ENCODE measurements at regions not wholly inside any gene's neighbourhood (a gene's known extent, or its start where the extent isn't known, plus 50 kb on each side); places are given as distances from the start of the nearest gene placed in this dataset.

DNA sequence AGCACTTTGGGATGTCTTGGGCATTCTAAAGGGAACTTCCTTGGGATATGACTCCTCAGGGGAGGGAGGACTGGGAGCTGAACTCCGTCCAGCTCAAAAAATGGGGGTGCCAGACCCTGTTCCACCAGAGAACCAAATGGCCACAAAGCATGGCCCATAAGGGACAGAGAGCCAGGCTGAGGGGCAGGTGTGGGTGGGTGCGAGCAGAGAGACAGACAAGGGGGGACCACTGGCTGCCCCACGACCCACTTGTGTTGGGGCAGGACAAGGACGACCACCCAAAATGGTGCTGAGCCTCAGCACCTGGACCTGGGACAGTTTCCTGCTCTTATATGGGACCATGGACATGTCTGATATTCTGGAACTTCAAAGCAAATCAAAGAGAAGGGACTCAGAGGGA lies 148.2 kb upstream of the MLN start:
- DNase-seq (ENCODE audit: low spot score) (no peak), ATAC-seq (ENCODE audit: low read depth) (no peak)
- Histone ChIP-seq H3K4me1 (ENCODE audit: insufficient read depth, poor library complexity, severe bottlenecking) (no peaks in the 10 kb centered on the region), H3K36me3 (ENCODE audit: low read depth) (no peaks in the 10 kb centered on the region), H3K9me3 (ENCODE audit: severe bottlenecking) (no peaks in the 10 kb centered on the region), H3K27ac (ENCODE audit: poor library complexity, severe bottlenecking) (no peak overlapping the region), H3K27me3 (ENCODE audit: insufficient read depth, poor library complexity, severe bottlenecking) (no peaks in the 10 kb centered on the region), H3K4me3 (ENCODE audit: severe bottlenecking) (no peak overlapping the region)
- TF ChIP-seq, protein P1, sequence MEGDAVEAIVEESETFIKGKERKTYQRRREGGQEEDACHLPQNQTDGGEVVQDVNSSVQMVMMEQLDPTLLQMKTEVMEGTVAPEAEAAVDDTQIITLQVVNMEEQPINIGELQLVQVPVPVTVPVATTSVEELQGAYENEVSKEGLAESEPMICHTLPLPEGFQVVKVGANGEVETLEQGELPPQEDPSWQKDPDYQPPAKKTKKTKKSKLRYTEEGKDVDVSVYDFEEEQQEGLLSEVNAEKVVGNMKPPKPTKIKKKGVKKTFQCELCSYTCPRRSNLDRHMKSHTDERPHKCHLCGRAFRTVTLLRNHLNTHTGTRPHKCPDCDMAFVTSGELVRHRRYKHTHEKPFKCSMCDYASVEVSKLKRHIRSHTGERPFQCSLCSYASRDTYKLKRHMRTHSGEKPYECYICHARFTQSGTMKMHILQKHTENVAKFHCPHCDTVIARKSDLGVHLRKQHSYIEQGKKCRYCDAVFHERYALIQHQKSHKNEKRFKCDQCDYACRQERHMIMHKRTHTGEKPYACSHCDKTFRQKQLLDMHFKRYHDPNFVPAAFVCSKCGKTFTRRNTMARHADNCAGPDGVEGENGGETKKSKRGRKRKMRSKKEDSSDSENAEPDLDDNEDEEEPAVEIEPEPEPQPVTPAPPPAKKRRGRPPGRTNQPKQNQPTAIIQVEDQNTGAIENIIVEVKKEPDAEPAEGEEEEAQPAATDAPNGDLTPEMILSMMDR (IDR thresholded peaks at IDR 0.05; ENCODE audit: poor library complexity, severe bottlenecking): no peak

DNA sequence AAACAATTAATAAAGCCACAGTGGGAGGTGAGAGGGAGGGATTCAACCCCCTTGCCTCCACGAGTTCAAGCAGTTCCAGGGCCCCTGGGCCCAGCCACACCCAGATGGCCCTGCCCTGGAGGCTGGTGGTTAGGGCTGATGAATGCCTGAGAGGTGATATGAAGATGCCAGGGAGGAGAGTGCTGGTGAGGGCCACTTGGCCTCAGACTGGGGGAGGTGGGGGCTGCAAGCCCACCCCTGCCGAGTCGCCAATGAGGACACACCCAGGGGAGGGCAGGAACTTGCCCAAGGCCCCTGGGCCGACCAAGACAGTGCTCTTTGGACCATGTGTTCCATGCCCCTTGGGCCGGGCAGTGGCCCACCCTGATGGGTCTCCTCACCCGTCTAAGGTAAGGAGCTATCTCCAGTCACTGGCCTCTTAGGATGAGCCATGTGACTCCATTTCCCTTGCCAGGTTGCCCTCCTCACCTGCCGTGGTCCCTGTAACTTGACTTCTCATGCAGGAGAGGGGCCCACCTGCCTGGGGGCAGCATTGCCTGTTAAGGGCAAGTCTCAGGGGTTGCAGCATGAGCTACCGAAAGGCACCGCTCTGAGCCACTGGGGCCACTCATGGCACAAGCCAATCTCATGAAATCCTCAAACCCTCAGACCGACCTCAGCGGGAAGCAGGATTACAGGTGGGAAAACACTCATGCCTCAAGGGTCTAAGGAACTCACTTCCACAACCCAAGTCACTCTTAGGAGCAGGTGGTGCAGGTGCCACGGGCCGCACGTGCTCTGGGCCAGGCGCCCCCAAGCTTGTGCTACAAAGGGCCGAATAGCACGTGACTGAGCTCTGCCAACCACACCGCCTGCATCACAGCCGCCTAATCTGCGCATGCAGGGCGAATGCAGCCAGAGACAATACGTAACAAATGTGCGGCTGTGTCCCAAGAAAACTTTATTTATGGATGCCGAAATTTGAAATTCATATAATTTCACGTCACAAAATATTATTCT lies 147.4 kb upstream of the MLN start:
- ATAC-seq (ENCODE audit: low read depth): no peak
- Histone ChIP-seq H3K9me3 (ENCODE audit: severe bottlenecking) (no peaks in the 10 kb centered on the region), H3K4me1 (ENCODE audit: insufficient read depth, poor library complexity, severe bottlenecking) (no peaks in the 10 kb centered on the region), H3K27ac (ENCODE audit: poor library complexity, severe bottlenecking) (no peak overlapping the region), H3K4me3 (ENCODE audit: severe bottlenecking) (no peak overlapping the region), H3K27me3 (ENCODE audit: insufficient read depth, poor library complexity, severe bottlenecking) (no peaks in the 10 kb centered on the region), H3K36me3 (ENCODE audit: low read depth) (no peaks in the 10 kb centered on the region)
- TF ChIP-seq, protein P1 (IDR thresholded peaks at IDR 0.05; ENCODE audit: poor library complexity, severe bottlenecking): no peak
- no peak for DNase-seq (ENCODE audit: low spot score)

- TF ChIP-seq, protein P1 (IDR thresholded peaks at IDR 0.05; ENCODE audit: poor library complexity, severe bottlenecking): no peak
- no peak overlapping the region for H3K4me3 ChIP-seq (ENCODE audit: severe bottlenecking)
- no peak overlapping the region for H3K27ac ChIP-seq (ENCODE audit: poor library complexity, severe bottlenecking)
- ATAC-seq (ENCODE audit: low read depth): no peak
- no peaks in the 10 kb centered on the region for H3K36me3 ChIP-seq (ENCODE audit: low read depth)
- no peak for DNase-seq (ENCODE audit: low spot score)
- no peaks in the 10 kb centered on the region for H3K4me1 ChIP-seq (ENCODE audit: insufficient read depth, poor library complexity, severe bottlenecking)
- no peaks in the 10 kb centered on the region for H3K27me3 ChIP-seq (ENCODE audit: insufficient read depth, poor library complexity, severe bottlenecking)
- no peaks in the 10 kb centered on the region for H3K9me3 ChIP-seq (ENCODE audit: severe bottlenecking)
Measured at GRCh38 chr6:33950472-33950881, 146.7 kb upstream of the MLN start.

- DNase-seq (ENCODE audit: low spot score) (no peak), ATAC-seq (ENCODE audit: low read depth) (no peak)
- TF ChIP-seq, protein P1 (IDR thresholded peaks at IDR 0.05; ENCODE audit: poor library complexity, severe bottlenecking): no peak
- no peaks in the 10 kb centered on the region for H3K9me3 ChIP-seq (ENCODE audit: severe bottlenecking)
- no peaks in the 10 kb centered on the region for H3K36me3 ChIP-seq (ENCODE audit: low read depth)
- H3K4me1 ChIP-seq (ENCODE audit: insufficient read depth, poor library complexity, severe bottlenecking): no peaks in the 10 kb centered on the region
- no peaks in the 10 kb centered on the region for H3K27me3 ChIP-seq (ENCODE audit: insufficient read depth, poor library complexity, severe bottlenecking)
- no peak overlapping the region for H3K27ac ChIP-seq (ENCODE audit: poor library complexity, severe bottlenecking)
- no peak overlapping the region for H3K4me3 ChIP-seq (ENCODE audit: severe bottlenecking)
Measured at GRCh38 chr6:33949877-33950435, 146.2 kb upstream of the MLN start.

Data from RWPE2 (cell line).